Endothelial cell (in vitro differentiated cells): ENCODE measurements at regions not wholly inside any gene's neighbourhood (a gene's known extent, or its start where the extent isn't known, plus 50 kb on each side); places are given as distances from the start of the nearest gene placed in this dataset.

Source experiments
- DNase-seq: peaks from one replicate; pipeline ENCODE4 v3.0.0; 2021; ENCODE audit warnings: low spot score
- H3K27ac Mint-ChIP-seq: one replicate; pipeline ENCODE4 v1.8.0; 2021; ENCODE audit warnings: mixed read lengths, inconsistent platforms; ENCODE audit not compliant: unreplicated experiment
- H3K27me3 Mint-ChIP-seq: one replicate; pipeline ENCODE4 v1.8.0; 2021; ENCODE audit warnings: mild to moderate bottlenecking, moderate library complexity, mixed read lengths, inconsistent platforms; ENCODE audit not compliant: unreplicated experiment
- H3K36me3 Mint-ChIP-seq: one replicate; pipeline ENCODE4 v1.8.0; 2021; ENCODE audit warnings: mild to moderate bottlenecking, low read depth, mixed read lengths, inconsistent platforms; ENCODE audit not compliant: unreplicated experiment
- H3K4me1 Mint-ChIP-seq: one replicate; pipeline ENCODE4 v1.8.0; 2021; ENCODE audit warnings: mild to moderate bottlenecking, mixed read lengths, inconsistent platforms; ENCODE audit not compliant: unreplicated experiment
- H3K4me3 Mint-ChIP-seq: one replicate; pipeline ENCODE4 v1.8.0; 2021; ENCODE audit warnings: mild to moderate bottlenecking, mixed read lengths, inconsistent platforms; ENCODE audit not compliant: unreplicated experiment
- H3K9me3 Mint-ChIP-seq: one replicate; pipeline ENCODE4 v1.8.0; 2021; ENCODE audit warnings: mixed read lengths, inconsistent platforms; ENCODE audit not compliant: unreplicated experiment
- CTCF ChIP-seq: fragments of 200-600 bp; sonication (generic); IDR thresholded peaks from one replicate; pipeline ENCODE4 v1.5.0; 2021; ENCODE audit warnings: antibody characterized with exemption; ENCODE audit not compliant: unreplicated experiment

GRCh38 chr6:56372406-56372995, 125.1 kb upstream of the COL21A1 start:
- no peak for TF ChIP-seq CTCF
- Mint-ChIP-seq H3K4me3 (no peak overlapping the region), H3K27me3 (peaks cover 2% of the 10 kb centered on the region), H3K27ac (no peak overlapping the region), H3K4me1 (peaks cover 38% of the 10 kb centered on the region), H3K9me3 (no peaks in the 10 kb centered on the region), H3K36me3 (no peaks in the 10 kb centered on the region)
- DNase-seq: no peak

GRCh38 chr6:56370561-56371211, 123.3 kb upstream of the COL21A1 start:
- Mint-ChIP-seq H3K4me1 (peaks cover 49% of the 10 kb centered on the region), H3K36me3 (no peaks in the 10 kb centered on the region), H3K4me3 (no peak overlapping the region), H3K27ac (peak overlapping the region; percentile 87), H3K9me3 (no peaks in the 10 kb centered on the region), H3K27me3 (peaks cover 2% of the 10 kb centered on the region)
- no peak for TF ChIP-seq CTCF
- DNase-seq: no peak

- Mint-ChIP-seq H3K9me3 (no peaks in the 10 kb centered on the region), H3K27me3 (peaks cover 2% of the 10 kb centered on the region), H3K4me1 (peaks cover 49% of the 10 kb centered on the region), H3K36me3 (no peaks in the 10 kb centered on the region), H3K4me3 (no peak overlapping the region), H3K27ac (peak overlapping the region; percentile 87)
- TF ChIP-seq CTCF: no peak
- DNase-seq: peak; percentile 60
These were observed 122.8 kb upstream of the COL21A1 start for GRCh38 chr6:56370127-56370540.

- Mint-ChIP-seq H3K36me3 (no peaks in the 10 kb centered on the region), H3K27ac (peak overlapping the region; percentile 79), H3K4me3 (no peak overlapping the region), H3K27me3 (no peaks in the 10 kb centered on the region), H3K9me3 (no peaks in the 10 kb centered on the region), H3K4me1 (peaks cover 52% of the 10 kb centered on the region)
- DNase-seq: no peak
- no peak for TF ChIP-seq CTCF
These were observed 121.1 kb upstream of the COL21A1 start for GRCh38 chr6:56368491-56368890.

- Mint-ChIP-seq H3K27me3 (peaks cover 2% of the 10 kb centered on the region), H3K9me3 (no peaks in the 10 kb centered on the region), H3K4me3 (no peak overlapping the region), H3K27ac (no peak overlapping the region), H3K4me1 (peaks cover 58% of the 10 kb centered on the region), H3K36me3 (no peaks in the 10 kb centered on the region)
- TF ChIP-seq CTCF: no peak
- no peak for DNase-seq
These were observed 118.9 kb upstream of the COL21A1 start for GRCh38 chr6:56366141-56366852.
